Gastroesophageal sphincter (tissue), 4 donors: ENCODE measurements at regions not wholly inside any gene's neighbourhood (a gene's known extent, or its start where the extent isn't known, plus 50 kb on each side); places are given as distances from the start of the nearest gene placed in this dataset.
A peak's percentile ranks its signal among the peaks of the same experiment; 100 is the strongest.

Experiments used
- ATAC-seq: fragments of 150-250 bp; one replicate; pipeline ENCODE4 v1.9.1; 2016; ENCODE audit warnings: mild to moderate bottlenecking, moderate library complexity
- H3K27ac ChIP-seq, 4 donors: fragments of 200-600 bp; sonication (generic) in 3 of 4; 1 replicate in 3 of 4; 2 replicates in 1 of 4; pipeline ENCODE4 v1.5.1; 2016 to 2019
- H3K27me3 ChIP-seq: fragments of 200-600 bp; sonication (generic); one replicate; pipeline ENCODE4 v1.5.1; 2019
- H3K36me3 ChIP-seq, 2 donors: fragments of 200-600 bp; sonication (generic); one replicate each; pipeline ENCODE4 v1.5.1; 2019; ENCODE audit warnings: control low read depth in 1 of 2
- H3K4me1 ChIP-seq, 3 donors: fragments of 200-600 bp; sonication (generic); 1 replicate in 2 of 3; 2 replicates in 1 of 3; pipeline ENCODE4 v1.5.1; 2016 to 2019; ENCODE audit warnings: control low read depth in 2 of 3
- H3K4me3 ChIP-seq, 2 donors: fragments of 200-600 bp; sonication (generic); one replicate each; pipeline ENCODE4 v1.5.1; 2019; ENCODE audit warnings: mild to moderate bottlenecking in 1 of 2, moderate library complexity in 1 of 2
- H3K9me3 ChIP-seq, 3 donors: fragments of 200-600 bp; sonication (generic); one replicate each; pipeline ENCODE4 v1.5.1; 2017 to 2019; ENCODE audit warnings: control low read depth in 2 of 3
- EP300 ChIP-seq: sonication (generic); formaldehyde crosslinking; IDR thresholded peaks from one replicate; pipeline ENCODE4 v1.6.1; 2017; ENCODE audit warnings: antibody characterized with exemption, mild to moderate bottlenecking
- POLR2A ChIP-seq, 2 donors: fragments of 450-650 bp; IDR thresholded peaks; one replicate each; pipeline ENCODE4 v1.6.1; 2017; ENCODE audit warnings: antibody characterized with exemption in 2 of 2, mild to moderate bottlenecking in 2 of 2, moderate library complexity in 1 of 2
- POLR2AphosphoS5 ChIP-seq: sonication (generic); formaldehyde crosslinking; IDR thresholded peaks from one replicate; pipeline ENCODE4 v1.6.1; 2017; ENCODE audit warnings: antibody characterized with exemption
- WGBS, 2 donors: methylation state at CpG; one replicate each; pipeline ENCODE4 v1.1.5; 2018; ENCODE audit warnings: low coverage in 1 of 2; 5-methylcytosine and 5-hydroxymethylcytosine counted together
- TF ChIP-seq, protein P1 (sequence below), 4 experiments: fragments of 200-600 bp in 2 of 4; fragments of 450-650 bp in 2 of 4; sonication (generic) in 1 of 4; IDR thresholded peaks; one replicate each; pipeline ENCODE4 v1.5.1; 2017 to 2019; ENCODE audit warnings: antibody characterized with exemption in 4 of 4, mild to moderate bottlenecking in 2 of 4, moderate library complexity in 2 of 4

DNA sequence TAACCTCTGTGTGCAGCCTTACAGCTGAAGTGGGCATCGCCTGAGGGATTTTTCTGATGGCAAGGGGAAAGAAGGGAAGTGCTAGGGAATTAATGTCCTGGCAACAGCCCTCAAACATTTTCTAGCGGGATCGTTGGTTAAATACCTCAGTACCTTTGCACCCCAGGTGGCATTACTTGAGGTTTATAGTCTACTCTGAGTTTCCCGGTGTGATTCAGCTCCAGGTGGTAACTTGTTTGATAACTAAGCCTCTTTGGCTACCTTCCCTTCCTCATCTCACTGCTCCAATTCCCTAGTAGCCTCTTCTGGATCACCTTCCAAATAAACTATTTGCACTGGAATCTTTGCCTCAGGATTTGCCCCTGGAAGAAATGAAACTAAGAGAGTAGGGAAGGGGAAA lies 237.0 kb upstream of the SSTR1 start:
- no peak overlapping the region for H3K27ac ChIP-seq
- H3K4me1 ChIP-seq, result peaks cover 0 to 6% (median 0%) of the 10 kb centered on the region in 3 donors
- H3K27me3 ChIP-seq, result no peaks in the 10 kb centered on the region
- no peak for ATAC-seq
- WGBS, 2 donors, result 94 to 100% methylated on average over 2 to 3 of the region's 4 CpGs
- no peaks in the 10 kb centered on the region for H3K36me3 ChIP-seq
- H3K9me3 ChIP-seq, result peaks cover 0 to 1% (median 0%) of the 10 kb centered on the region in 3 donors
- H3K4me3 ChIP-seq, result no peak overlapping the region
- TF ChIP-seq POLR2AphosphoS5 (no peak), POLR2A (IDR thresholded peaks at IDR 0.05) (no peak), EP300 (no peak)
- TF ChIP-seq, protein P1, sequence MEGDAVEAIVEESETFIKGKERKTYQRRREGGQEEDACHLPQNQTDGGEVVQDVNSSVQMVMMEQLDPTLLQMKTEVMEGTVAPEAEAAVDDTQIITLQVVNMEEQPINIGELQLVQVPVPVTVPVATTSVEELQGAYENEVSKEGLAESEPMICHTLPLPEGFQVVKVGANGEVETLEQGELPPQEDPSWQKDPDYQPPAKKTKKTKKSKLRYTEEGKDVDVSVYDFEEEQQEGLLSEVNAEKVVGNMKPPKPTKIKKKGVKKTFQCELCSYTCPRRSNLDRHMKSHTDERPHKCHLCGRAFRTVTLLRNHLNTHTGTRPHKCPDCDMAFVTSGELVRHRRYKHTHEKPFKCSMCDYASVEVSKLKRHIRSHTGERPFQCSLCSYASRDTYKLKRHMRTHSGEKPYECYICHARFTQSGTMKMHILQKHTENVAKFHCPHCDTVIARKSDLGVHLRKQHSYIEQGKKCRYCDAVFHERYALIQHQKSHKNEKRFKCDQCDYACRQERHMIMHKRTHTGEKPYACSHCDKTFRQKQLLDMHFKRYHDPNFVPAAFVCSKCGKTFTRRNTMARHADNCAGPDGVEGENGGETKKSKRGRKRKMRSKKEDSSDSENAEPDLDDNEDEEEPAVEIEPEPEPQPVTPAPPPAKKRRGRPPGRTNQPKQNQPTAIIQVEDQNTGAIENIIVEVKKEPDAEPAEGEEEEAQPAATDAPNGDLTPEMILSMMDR (IDR thresholded peaks at IDR 0.05), result no peak

DNA sequence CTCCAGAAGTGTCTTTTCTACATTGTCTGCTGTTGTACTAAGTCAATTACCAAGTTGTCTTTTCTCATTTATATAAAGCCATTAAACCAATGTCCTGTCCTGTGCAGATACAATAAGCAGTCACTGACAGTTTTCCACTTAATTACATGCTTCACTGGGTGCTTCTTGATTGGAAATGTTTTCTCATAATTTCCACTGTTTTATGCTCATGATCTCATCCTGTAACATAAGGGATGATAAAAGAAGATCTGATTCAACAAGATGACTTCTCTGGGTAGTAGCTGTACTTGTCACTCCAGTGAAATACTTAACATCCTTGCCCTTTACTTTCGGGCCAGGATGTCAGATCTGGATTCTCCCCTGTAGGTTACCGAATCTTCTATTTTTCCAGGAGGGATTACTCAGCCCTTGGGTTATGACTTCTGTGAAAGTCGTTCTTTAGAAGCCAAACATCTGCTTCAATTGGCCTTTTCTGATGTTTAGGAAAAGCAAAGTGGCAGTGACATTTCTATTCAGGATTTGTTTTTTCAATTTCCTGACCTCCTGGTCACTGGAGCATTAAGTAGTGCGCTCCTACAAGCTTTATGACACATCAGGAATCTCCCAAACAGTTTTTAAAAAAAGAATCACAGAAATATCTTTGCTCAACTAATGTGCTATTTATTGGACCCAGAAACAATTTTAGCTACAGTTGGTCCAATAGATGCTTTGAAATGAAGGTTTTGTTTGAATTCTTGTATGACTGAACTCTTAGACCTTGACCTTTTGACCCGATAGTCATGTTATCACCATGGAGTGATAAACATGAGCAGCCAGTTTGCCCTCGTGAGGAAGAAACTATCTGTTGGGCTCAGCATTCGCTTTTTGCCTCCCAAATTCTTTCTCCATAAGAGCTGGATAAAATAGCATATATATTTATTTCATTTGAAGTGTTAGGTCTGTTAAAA lies 234.5 kb upstream of the SSTR1 start:
- Histone ChIP-seq H3K9me3 (no peaks in the 10 kb centered on the region), H3K27me3 (no peaks in the 10 kb centered on the region), H3K4me3 (no peak overlapping the region), H3K4me1 (peaks cover 0 to 6% (median 0%) of the 10 kb centered on the region in 3 donors), H3K36me3 (no peaks in the 10 kb centered on the region), H3K27ac (no peak overlapping the region)
- ATAC-seq, result no peak
- TF ChIP-seq EP300, result no peak
- no peak for TF ChIP-seq POLR2AphosphoS5
- TF ChIP-seq POLR2A (IDR thresholded peaks at IDR 0.05), result no peak
- TF ChIP-seq, protein P1 (IDR thresholded peaks at IDR 0.05), result no peak
- WGBS, 2 donors, result 20 to 25% methylated on average over 7 of the region's 7 CpGs

DNA sequence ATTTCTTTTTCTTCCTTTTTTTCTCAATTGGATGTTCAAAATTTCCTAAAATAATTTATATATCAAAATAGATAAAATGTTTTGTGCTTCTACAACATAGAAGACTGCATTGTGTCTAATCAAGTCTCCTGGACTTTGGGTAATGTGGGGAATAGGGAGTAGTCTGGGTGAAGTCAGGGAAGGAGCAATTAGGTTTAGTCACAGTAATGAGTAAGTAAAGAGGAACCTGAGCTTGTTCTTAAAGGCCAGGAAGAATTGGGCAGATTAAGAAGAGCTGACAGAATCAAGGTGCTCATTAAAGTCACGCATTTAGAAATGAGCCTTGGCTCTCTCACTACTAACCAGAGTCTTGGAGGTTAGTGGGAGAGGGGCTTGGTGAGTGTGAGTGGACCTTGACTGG lies 233.3 kb upstream of the SSTR1 start:
- Histone ChIP-seq H3K4me3 (no peak overlapping the region), H3K36me3 (no peaks in the 10 kb centered on the region), H3K27ac (no peak overlapping the region), H3K27me3 (no peaks in the 10 kb centered on the region), H3K4me1 (peaks cover 0 to 6% (median 0%) of the 10 kb centered on the region in 3 donors), H3K9me3 (no peaks in the 10 kb centered on the region)
- no peak for ATAC-seq
- TF ChIP-seq POLR2AphosphoS5 (no peak), EP300 (no peak), POLR2A (IDR thresholded peaks at IDR 0.05) (no peak)
- TF ChIP-seq, protein P1 (IDR thresholded peaks at IDR 0.05), result no peak
- WGBS, 2 donors, result 90 to 100% methylated on average over 1 of the region's 1 CpG

DNA sequence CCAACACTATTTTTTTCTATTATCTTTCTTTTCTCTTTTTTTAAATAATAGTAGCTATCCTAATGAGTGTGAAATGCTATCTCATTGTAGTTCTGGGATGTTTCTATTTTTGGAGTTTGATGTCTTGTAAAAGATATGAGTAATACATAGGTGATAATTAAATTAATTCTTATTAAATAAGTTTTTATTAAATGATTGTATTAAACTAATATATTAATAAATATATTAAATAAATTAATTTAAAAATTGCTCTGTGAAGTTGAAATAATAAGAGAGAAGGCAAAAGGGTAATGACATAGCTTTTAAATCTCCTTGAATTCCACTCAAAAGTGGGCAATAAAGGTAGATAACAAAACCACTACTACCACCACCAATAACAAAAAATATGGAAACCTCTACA lies 230.2 kb upstream of the SSTR1 start:
- H3K36me3 ChIP-seq, result no peaks in the 10 kb centered on the region
- H3K27ac ChIP-seq, result no peak overlapping the region
- TF ChIP-seq, protein P1 (IDR thresholded peaks at IDR 0.05), result no peak
- TF ChIP-seq POLR2AphosphoS5 (no peak), POLR2A (IDR thresholded peaks at IDR 0.05) (no peak), EP300 (no peak)
- H3K9me3 ChIP-seq, result peaks cover 0 to 17% (median 0%) of the 10 kb centered on the region in 3 donors
- H3K4me3 ChIP-seq, result no peak overlapping the region
- H3K27me3 ChIP-seq, result no peaks in the 10 kb centered on the region
- ATAC-seq, result no peak
- H3K4me1 ChIP-seq, result peaks cover 0 to 6% (median 0%) of the 10 kb centered on the region in 3 donors

DNA sequence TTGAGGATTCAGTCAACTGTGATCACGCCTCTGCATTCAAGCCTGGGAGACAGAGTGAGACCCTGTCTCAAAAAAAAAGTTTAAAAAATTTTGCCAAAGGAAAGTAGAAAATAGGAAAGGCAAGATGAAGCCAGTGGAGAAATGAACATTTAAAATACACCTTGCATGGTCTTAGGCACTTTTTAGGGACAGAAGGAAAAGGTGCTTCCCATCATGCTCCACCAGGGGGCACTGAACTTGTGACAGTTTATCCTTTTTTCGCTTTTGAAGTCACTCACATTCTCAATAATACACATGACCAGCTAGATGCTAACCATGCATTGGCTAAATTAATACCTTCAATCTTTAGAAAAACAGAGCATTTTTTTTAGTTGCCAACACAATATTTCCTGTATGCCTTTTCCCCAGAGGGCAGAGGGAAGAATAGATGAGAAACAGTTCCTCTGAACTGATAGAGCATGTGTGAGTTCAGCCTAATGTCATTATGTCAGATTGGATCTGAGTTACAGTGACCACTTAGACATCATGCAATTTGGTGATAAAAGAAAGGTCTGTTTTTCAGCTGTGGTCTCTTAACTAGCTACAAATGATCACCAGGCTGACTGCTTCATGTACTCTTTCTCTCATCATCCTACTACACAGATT lies 221.8 kb upstream of the SSTR1 start:
- Histone ChIP-seq H3K4me3 (no peak overlapping the region), H3K4me1 (no peaks in the 10 kb centered on the region), H3K27me3 (no peaks in the 10 kb centered on the region), H3K9me3 (peaks cover 0 to 10% (median 0%) of the 10 kb centered on the region in 3 donors), H3K27ac (no peak overlapping the region), H3K36me3 (no peaks in the 10 kb centered on the region)
- ATAC-seq, result no peak
- WGBS, 2 donors, result 52 to 59% methylated on average over 2 of the region's 2 CpGs
- TF ChIP-seq, protein P1 (IDR thresholded peaks at IDR 0.05), result peak; percentile 31 to 52 (median 44)
- TF ChIP-seq POLR2A (IDR thresholded peaks at IDR 0.05) (no peak), EP300 (no peak), POLR2AphosphoS5 (no peak)
